H1 (cell line): ENCODE measurements at regions not wholly inside any gene's neighbourhood (a gene's known extent, or its start where the extent isn't known, plus 50 kb on each side); places are given as distances from the start of the nearest gene placed in this dataset.
"Not testable (repeated sequence)": the region's sequence is repeated elsewhere in the genome, so short reads cannot be mapped to it uniquely, and the experiment has no call there.

Experiments used
- CTCF ChIA-PET: fragments of 300-600 bp; sonication (Branson Sonifier 250); formaldehyde crosslinking; loops from one replicate; lab custom pipeline; 2021; ENCODE audit not compliant: partially characterized antibody; lab: Charles Lee
- POLR2A ChIA-PET: fragments of 300-600 bp; sonication (Branson Sonifier 250); formaldehyde crosslinking; loops from one replicate; lab custom pipeline; 2021; ENCODE audit warnings: inconsistent platforms; ENCODE audit not compliant: partially characterized antibody; lab: Charles Lee
- DNase-seq, 2 experiments: peaks; one replicate each; pipeline versions ENCODE4 v3.0.0 to v3.0.0-alpha.2; 2010 to 2022; ENCODE audit warnings: low spot score in 2 of 2, low read depth in 1 of 2, mixed read lengths in 1 of 2
- FAIRE-seq: peaks from 2 replicates; lab custom pipeline; 2011; peaks lifted over from hg19 to GRCh38; lab: Jason Lieb, UNC
- H2AFZ ChIP-seq: 2 replicates; pipeline ENCODE4 v1.8.1; 2012; ENCODE audit warnings: low read length, inconsistent platforms
- H2AK5ac ChIP-seq: 2 replicates; pipeline ENCODE4 v1.6.1; 2013; ENCODE audit warnings: low read depth, low read length
- H2BK120ac ChIP-seq: replicated peaks from 2 replicates; pipeline ENCODE3; 2013; ENCODE audit warnings: low read depth, low read length, inconsistent platforms
- H2BK12ac ChIP-seq: 2 replicates; pipeline ENCODE4 v1.6.1; 2013; ENCODE audit warnings: low read depth, low read length
- H2BK15ac ChIP-seq: 2 replicates; pipeline ENCODE4 v1.6.1; 2013; ENCODE audit warnings: low read length
- H2BK20ac ChIP-seq: 2 replicates; pipeline ENCODE4 v1.6.1; 2013; ENCODE audit warnings: low read length
- H2BK5ac ChIP-seq: 2 replicates; pipeline ENCODE4 v1.6.1; 2013; ENCODE audit warnings: low read depth, low read length
- H3K14ac ChIP-seq: 2 replicates; pipeline ENCODE4 v1.6.1; 2013; ENCODE audit warnings: inconsistent platforms; ENCODE audit not compliant: insufficient read length
- H3K18ac ChIP-seq: 2 replicates; pipeline ENCODE4 v1.6.1; 2013; ENCODE audit warnings: low read length; ENCODE audit errors: extremely low read depth
- H3K23ac ChIP-seq: 2 replicates; pipeline ENCODE4 v1.6.1; 2013; ENCODE audit warnings: inconsistent platforms; ENCODE audit not compliant: insufficient read length
- H3K23me2 ChIP-seq: 2 replicates; pipeline ENCODE4 v1.6.1; 2013; ENCODE audit warnings: low read depth, low read length
- H3K27ac ChIP-seq: 2 replicates; pipeline ENCODE4 v1.6.1; 2011; ENCODE audit warnings: low read depth, low read length, inconsistent platforms
- H3K27me3 ChIP-seq, 4 experiments: replicated peaks in 1 of 4; 1 replicate in 1 of 4; 2 replicates in 3 of 4; pipeline versions ENCODE4 v1.6.1 to v1.8.1; 2011 to 2013; ENCODE audit warnings: low read length in 3 of 4, mild to moderate bottlenecking in 3 of 4, inconsistent platforms in 2 of 4, mixed read lengths in 2 of 4, moderate library complexity in 1 of 4; ENCODE audit not compliant: control insufficient read depth in 3 of 4, insufficient read depth in 3 of 4; ENCODE audit errors: extremely low read depth in 1 of 4
- H3K36me3 ChIP-seq, 4 experiments: 2 replicates each; pipeline versions ENCODE4 v1.6.1 to v1.8.1; 2011 to 2013; ENCODE audit warnings: mild to moderate bottlenecking in 4 of 4, low read length in 3 of 4, moderate library complexity in 2 of 4, control low read depth in 1 of 4, inconsistent platforms in 1 of 4; ENCODE audit not compliant: insufficient read depth in 4 of 4, control insufficient read depth in 2 of 4
- H3K4ac ChIP-seq: replicated peaks from 2 replicates; pipeline ENCODE3; 2013; ENCODE audit warnings: low read length, low read depth, mixed read lengths, inconsistent platforms; ENCODE audit not compliant: insufficient read length
- H3K4me1 ChIP-seq, 4 experiments: replicated peaks in 1 of 4; 1 replicate in 1 of 4; 2 replicates in 3 of 4; pipeline versions ENCODE4 v1.6.1 to v1.8.1; 2011 to 2013; ENCODE audit warnings: low read length in 3 of 4, inconsistent platforms in 2 of 4, mixed read lengths in 1 of 4; ENCODE audit not compliant: insufficient read depth in 4 of 4, control insufficient read depth in 3 of 4
- H3K4me2 ChIP-seq, 2 experiments: 2 replicates each; pipeline versions ENCODE4 v1.6.1 to v1.8.1; 2011 to 2013; ENCODE audit warnings: low read depth in 2 of 2, low read length in 2 of 2, control low read depth in 1 of 2, inconsistent platforms in 1 of 2, mild to moderate bottlenecking in 1 of 2; ENCODE audit not compliant: insufficient read depth in 1 of 2
- H3K4me3 ChIP-seq, 4 experiments: fragments of 200-600, 300-600 bp in 1 of 4; sonication (generic), shearing (Covaris generic), sonication (Bioruptor Twin) in 1 of 4; 2 replicates each; pipeline versions ENCODE4 v1.5.1 to v1.8.1; 2011 to 2016; ENCODE audit warnings: low read length in 4 of 4, low read depth in 3 of 4, control low read depth in 2 of 4, inconsistent platforms in 2 of 4, mild to moderate bottlenecking in 2 of 4, mixed read lengths in 1 of 4, moderate library complexity in 1 of 4; ENCODE audit not compliant: insufficient read depth in 2 of 4; ENCODE audit errors: extremely low read depth in 1 of 4
- H3K56ac ChIP-seq: replicated peaks from 2 replicates; pipeline ENCODE3; 2013; ENCODE audit warnings: low read depth, mild to moderate bottlenecking, mixed read lengths, low read length, inconsistent platforms; ENCODE audit not compliant: insufficient read length
- H3K79me1 ChIP-seq: 2 replicates; pipeline ENCODE4 v1.6.1; 2013; ENCODE audit warnings: low read depth, low read length, control low read depth
- H3K79me2 ChIP-seq, 2 experiments: 2 replicates each; pipeline versions ENCODE4 v1.6.1 to v1.8.1; 2012 to 2013; ENCODE audit warnings: low read length in 2 of 2, mild to moderate bottlenecking in 2 of 2, inconsistent platforms in 1 of 2; ENCODE audit not compliant: insufficient read depth in 2 of 2, control insufficient read depth in 1 of 2
- H3K9ac ChIP-seq, 4 experiments: replicated peaks in 1 of 4; 1 replicate in 1 of 4; 2 replicates in 3 of 4; pipeline versions ENCODE4 v1.6.1 to v1.8.1; 2011 to 2013; ENCODE audit warnings: low read depth in 3 of 4, low read length in 3 of 4, control low read depth in 2 of 4, mild to moderate bottlenecking in 2 of 4, moderate library complexity in 2 of 4, inconsistent platforms in 1 of 4; ENCODE audit errors: extremely low read depth in 1 of 4
- H3K9me3 ChIP-seq, 2 experiments: 2 replicates each; pipeline versions ENCODE4 v1.6.1 to v1.8.1; 2012 to 2013; ENCODE audit warnings: mild to moderate bottlenecking in 2 of 2, moderate library complexity in 2 of 2, control low read depth in 1 of 2, inconsistent platforms in 1 of 2, low read depth in 1 of 2, low read length in 1 of 2, mixed read lengths in 1 of 2; ENCODE audit not compliant: insufficient read depth in 2 of 2
- H4K20me1 ChIP-seq, 2 experiments: replicated peaks in 1 of 2; 2 replicates each; pipeline versions ENCODE3 to v1.8.1; 2011 to 2013; ENCODE audit warnings: inconsistent platforms in 2 of 2, low read length in 2 of 2, mild to moderate bottlenecking in 1 of 2; ENCODE audit not compliant: insufficient read depth in 2 of 2, control insufficient read depth in 1 of 2
- H4K5ac ChIP-seq: 2 replicates; pipeline ENCODE4 v1.6.1; 2013; ENCODE audit warnings: low read length, low read depth, mixed read lengths, inconsistent platforms; ENCODE audit not compliant: insufficient read length
- H4K8ac ChIP-seq: 2 replicates; pipeline ENCODE4 v1.8.0; 2013; ENCODE audit warnings: mild to moderate bottlenecking, moderate library complexity, low read length, inconsistent platforms; ENCODE audit not compliant: insufficient read depth; ENCODE audit errors: extremely low read depth
- H4K91ac ChIP-seq: replicated peaks from 2 replicates; pipeline ENCODE3; 2013; ENCODE audit warnings: low read length, mixed read lengths, inconsistent platforms; ENCODE audit not compliant: insufficient read length
- WGBS, 2 experiments: shearing (Covaris generic) in 1 of 2; methylation state at CpG; one replicate each; pipeline versions ENCODE4 v1.1.6 to v1.1.7; 2013 to 2015; ENCODE audit warnings: low lambda C conversion rate in 2 of 2, mixed read lengths in 2 of 2, inconsistent platforms in 1 of 2, low coverage in 1 of 2, missing lambda C conversion rate in 1 of 2; ENCODE audit not compliant: insufficient replicate concordance in 2 of 2, insufficient coverage in 1 of 2, insufficient read length in 1 of 2; ENCODE audit errors: extremely low coverage in 1 of 2, missing lambda C conversion rate in 1 of 2; 5-methylcytosine and 5-hydroxymethylcytosine counted together

GRCh38 chr4:49149006-49149975, 163.2 kb downstream of the CWH43 start:
- H3K14ac ChIP-seq, H2BK120ac ChIP-seq, H2AK5ac ChIP-seq, H3K23ac ChIP-seq, H3K27me3 ChIP-seq, H3K4me1 ChIP-seq, POLR2A ChIA-PET, H3K56ac ChIP-seq, H3K18ac ChIP-seq, H3K9ac ChIP-seq, H4K8ac ChIP-seq, H3K27ac ChIP-seq, H3K79me1 ChIP-seq, H4K20me1 ChIP-seq, H2BK5ac ChIP-seq, H3K79me2 ChIP-seq, H4K5ac ChIP-seq, H3K4ac ChIP-seq, H4K91ac ChIP-seq, FAIRE-seq, H2BK20ac ChIP-seq, H3K4me2 ChIP-seq, H2BK15ac ChIP-seq, H2AFZ ChIP-seq, CTCF ChIA-PET, H2BK12ac ChIP-seq, H3K36me3 ChIP-seq, H3K4me3 ChIP-seq: not testable (repeated sequence)
- peaks cover 30 to 96% of the 10 kb centered on the region in 2 experiments for H3K9me3 ChIP-seq
- peaks cover 58% of the 10 kb centered on the region for H3K23me2 ChIP-seq
- WGBS, 2 experiments: 57 to 100% methylated on average over 13 to 21 of the region's 21 CpGs
- DNase-seq: peak in 1 of 2 experiments; percentile 95
